GM18951 (cell line): ENCODE measurements at regions not wholly inside any gene's neighbourhood (a gene's known extent, or its start where the extent isn't known, plus 50 kb on each side); places are given as distances from the start of the nearest gene placed in this dataset.
"Not testable (repeated sequence)": the region's sequence is repeated elsewhere in the genome, so short reads cannot be mapped to it uniquely, and the experiment has no call there.

Source experiments
- POLR2A ChIP-seq: IDR thresholded peaks from 4 replicates; pipeline ENCODE4 v1.6.1; 2011; ENCODE audit warnings: mild to moderate bottlenecking; ENCODE audit not compliant: insufficient read length, insufficient read depth; ENCODE audit errors: extremely low read depth
- in situ Hi-C: fragments of 300-500 bp; cut with MboI; formaldehyde crosslinking; loops from one replicate; pipeline ENCODE4 v1.12.0; 2022; ENCODE audit warnings: low sequenced_read_pairs, mixed read lengths, inconsistent platforms; ENCODE audit not compliant: unreplicated experiment

DNA sequence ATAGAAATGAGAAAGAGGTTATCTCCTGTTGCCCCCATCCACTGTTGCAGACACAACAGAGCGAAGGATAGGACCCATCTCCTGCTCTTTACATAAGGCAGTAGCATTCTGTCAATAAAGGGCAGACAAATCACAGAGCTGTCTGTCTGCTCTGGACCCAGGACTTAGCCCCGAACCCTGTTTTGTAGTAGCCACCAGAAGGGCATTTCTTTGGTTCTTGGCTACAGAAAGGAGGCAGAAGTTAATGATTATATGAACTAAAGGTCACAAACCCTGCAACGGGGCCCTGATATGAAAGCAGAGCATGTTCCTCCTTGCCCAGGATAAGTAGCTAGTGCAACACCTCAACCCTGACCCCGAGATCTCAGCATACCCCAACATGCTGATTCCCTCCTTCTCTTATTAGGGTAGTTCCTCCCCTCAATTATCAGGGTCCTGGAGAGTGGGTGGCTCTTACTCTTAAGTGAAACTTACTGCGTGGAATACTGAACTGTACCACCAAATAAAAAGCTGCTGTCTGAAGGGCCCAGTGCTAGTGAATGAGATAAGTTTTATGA is 680.4 kb upstream of the SPRY2 start:
- no peak for TF ChIP-seq POLR2A

GRCh38 chr13:81020010-81020409 is 679.1 kb upstream of the SPRY2 start:
- no peak for TF ChIP-seq POLR2A
- in situ Hi-C loops = no loop called here

More for the DNA sequence above, 680.4 kb upstream of the SPRY2 start:
- in situ Hi-C loops = no loop called here

GRCh38 chr13:81018936-81019335 is 678.0 kb upstream of the SPRY2 start:
- TF ChIP-seq POLR2A = no peak
- in situ Hi-C loops = no loop called here

DNA sequence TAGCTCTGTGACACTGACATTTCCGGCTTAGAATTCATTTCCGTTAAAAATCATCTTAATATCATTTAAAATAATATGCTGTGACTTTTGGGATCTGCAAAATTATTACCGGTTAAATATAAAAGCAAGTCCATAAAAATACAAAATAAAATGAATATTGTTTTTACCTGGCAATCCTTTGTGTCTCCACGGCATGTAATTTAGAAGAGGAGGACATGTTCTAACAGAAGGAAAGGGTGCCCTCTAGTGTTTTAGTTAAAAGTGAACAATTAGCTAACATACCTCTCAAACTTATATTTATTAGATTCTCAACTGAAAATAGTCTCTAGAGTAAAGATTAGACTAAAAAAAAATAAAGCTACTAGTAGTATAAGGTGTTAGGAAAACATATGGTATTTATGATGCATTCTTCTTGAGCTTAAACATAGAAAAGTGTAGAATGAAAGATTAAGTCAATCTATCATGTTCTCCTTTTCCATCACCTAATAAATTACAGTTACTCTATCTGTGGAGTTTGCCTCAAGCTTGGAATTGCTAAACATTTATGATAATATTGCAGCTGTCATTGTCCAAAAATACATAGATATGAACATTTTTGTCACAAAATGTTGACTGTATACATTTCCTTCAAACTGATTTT is 676.7 kb upstream of the SPRY2 start:
- in situ Hi-C loops = no loop called here
- TF ChIP-seq POLR2A = no peak

- in situ Hi-C loops = no loop called here
Measured at GRCh38 chr13:81012031-81012430, 671.1 kb upstream of the SPRY2 start.

DNA sequence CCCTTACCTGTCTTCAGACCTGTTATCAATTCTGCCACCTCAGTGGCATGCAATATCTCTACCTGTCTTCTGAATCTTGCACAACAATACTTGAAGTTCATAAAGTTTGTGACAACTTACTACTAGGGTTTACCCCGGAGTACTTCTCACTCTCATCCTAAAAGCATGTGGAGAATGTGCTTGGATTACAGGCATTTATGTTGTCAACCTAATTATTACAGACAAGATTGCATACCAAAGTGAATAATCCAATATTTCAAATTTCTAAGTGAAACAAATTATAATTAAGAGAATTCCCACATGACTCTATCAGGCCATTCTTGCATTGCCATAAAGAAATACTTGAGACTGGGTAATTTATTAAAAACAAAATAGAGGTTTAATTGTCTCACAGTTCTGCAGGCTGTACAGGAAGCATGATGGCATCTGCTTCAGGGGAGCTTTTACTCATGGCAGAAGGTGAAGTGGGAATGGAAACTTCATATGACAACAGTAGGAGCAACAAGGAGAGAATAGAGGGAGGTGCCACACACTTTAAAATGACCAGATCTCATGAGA is 661.0 kb upstream of the SPRY2 start:
- TF ChIP-seq POLR2A = no peak
- in situ Hi-C loops = no loop called here

More at GRCh38 chr13:81012031-81012430, 671.1 kb upstream of the SPRY2 start:
- TF ChIP-seq POLR2A = no peak

DNA sequence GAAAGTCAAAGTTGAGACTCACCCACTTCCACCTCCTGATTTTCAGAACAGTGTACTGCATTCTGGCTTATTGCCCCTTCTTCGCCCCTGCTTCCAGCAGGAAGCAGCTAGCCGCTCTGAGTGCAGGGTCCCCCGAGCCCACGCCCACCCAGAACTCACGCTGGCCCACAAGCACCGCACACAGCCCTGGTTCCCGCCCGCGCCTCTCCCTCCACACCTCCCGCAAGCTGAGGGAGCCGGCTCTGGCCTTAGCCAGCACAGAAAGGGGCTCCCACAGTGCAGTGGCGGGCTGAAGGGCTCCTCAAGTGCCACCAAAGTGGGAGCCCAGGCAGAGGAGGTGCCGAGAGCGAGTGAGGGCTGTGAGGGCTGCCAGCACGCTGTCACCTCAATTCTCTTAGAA is 657.7 kb upstream of the SPRY2 start:
- in situ Hi-C loops = not testable (repeated sequence)

DNA sequence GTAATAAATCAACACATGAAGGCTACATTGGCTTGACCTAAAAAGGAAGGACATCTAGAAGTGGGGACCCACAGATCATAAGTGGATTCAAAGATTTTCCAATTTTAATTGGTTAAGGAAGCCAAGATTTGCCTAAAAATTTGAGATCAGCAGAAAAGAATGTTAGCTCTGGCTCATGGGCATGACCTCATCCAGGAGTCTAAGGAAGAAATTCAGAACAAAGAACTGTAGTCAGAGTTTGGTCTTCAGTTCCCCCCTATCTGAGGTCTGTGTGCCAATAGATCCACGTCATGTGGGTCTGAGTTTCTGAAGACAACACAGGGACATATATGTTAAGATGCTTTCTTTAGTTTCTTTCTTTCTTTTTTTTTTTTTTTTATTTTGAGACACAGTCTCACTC is 648.8 kb upstream of the SPRY2 start:
- TF ChIP-seq POLR2A = no peak
- in situ Hi-C loops = no loop called here

DNA sequence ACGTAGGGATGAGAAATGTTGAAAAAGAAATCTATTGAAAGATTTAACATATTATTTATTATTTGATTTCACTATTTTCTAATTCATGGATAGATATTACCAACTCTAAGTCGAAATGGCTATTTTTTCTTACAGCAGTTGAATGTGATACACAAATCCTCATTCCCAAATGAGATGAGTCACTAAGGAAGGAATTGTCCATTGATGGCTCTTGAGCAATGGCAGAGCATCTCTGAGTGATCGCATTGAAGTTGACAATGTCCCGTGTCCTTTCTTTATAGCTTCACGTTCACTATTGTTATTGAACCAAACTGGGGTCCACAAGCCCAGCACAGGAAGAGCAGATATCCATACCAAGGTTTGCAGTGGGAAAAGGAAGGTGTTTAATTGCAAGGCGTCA is 648.3 kb upstream of the SPRY2 start:
- TF ChIP-seq POLR2A = no peak
- in situ Hi-C loops = no loop called here

DNA sequence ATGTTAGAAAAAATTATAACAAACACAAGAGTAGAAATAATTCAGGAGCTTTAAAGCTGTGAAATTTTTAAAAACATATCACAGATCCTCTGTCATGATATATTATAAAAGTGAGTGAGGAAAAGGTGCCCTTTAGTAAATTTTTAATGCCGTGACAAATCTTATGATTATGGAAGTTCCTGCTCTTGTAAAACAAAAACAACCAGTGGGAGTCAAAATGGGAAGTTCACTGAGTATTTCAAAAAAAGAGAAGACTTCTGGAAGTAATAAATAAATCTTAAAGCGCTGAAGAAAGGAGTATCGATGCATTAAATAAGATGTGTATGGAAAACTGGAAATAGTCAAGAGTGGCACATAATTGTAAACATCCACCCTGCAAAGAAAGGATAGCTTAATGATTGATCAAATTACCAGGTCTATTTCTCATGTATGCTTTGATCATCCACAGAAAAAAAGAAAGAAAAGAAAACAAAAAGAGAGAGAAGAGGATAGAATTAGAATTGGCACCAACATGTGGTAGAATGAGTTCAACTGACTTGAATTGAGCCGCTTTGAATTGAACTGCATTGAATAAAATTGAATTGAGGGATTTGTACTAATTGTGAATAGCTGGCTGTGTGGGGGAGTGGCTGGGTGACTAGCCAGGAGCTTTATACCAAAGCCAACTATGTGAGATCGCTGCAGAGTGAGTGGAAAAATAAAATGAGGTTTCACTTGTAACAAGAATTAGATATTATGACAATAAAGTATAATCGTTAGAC is 647.6 kb upstream of the SPRY2 start:
- in situ Hi-C loops = no loop called here
- no peak for TF ChIP-seq POLR2A

DNA sequence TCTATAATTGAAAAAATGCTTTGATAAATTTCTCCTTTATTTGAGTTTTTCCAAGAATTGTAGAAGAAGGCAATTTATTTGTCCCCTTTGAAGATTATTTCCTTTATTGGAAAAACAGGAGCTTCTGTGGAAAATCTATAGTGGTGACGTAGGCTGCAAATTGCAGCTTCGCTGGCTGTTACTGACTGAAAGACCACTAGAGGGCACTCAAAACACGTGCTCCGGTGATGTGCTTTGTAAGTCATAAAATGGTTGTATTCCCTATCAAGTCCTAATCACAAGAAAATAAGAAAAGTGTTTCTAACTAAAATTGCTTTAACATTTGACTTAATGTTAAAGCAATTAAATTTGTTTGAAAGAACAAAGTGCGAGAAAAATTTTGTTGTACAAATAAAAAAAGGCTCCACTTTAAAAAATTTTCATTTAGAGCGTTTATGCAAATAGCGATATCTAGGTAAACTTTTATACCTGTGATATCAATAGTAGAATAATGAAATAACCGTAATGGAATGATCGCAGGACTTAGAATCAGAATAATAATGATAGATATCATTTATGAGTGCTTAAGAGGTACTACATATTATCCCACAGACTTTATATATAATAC is 638.2 kb upstream of the SPRY2 start:
- no peak for TF ChIP-seq POLR2A
- in situ Hi-C loops = no loop called here

GRCh38 chr13:80977168-80977567 is 636.2 kb upstream of the SPRY2 start:
- TF ChIP-seq POLR2A = no peak
- in situ Hi-C loops = no loop called here

DNA sequence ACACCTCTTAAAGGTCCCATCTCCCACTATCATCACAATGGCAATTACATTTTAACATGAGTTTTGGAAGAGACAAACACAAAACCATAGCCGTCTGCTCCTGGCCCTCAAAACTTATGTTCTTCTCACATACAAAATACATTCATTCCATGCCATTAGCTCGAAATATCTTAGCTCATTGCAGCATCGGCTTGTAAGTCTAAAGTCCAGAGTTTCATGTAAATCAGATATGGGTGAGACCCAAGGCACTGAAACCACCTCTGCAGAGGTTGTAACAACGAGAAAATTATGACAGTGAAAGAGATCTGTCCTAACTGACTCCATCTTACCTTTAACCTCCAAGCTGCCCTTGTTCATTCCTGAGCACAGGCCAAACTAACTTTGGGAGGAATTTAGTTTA is 635.0 kb upstream of the SPRY2 start:
- in situ Hi-C loops = no loop called here
- TF ChIP-seq POLR2A = no peak
